Activated gamma-delta T cell treated with anti-CD3 and anti-CD28 coated beads, Interleukin-2, amount 50 U/mL, for 16 hours (primary cell): ENCODE measurements at regions not wholly inside any gene's neighbourhood (a gene's known extent, or its start where the extent isn't known, plus 50 kb on each side); places are given as distances from the start of the nearest gene placed in this dataset.

Experiments
- DNase-seq: peaks from one replicate; pipeline ENCODE4 v3.0.0-alpha.2; 2020; ENCODE audit warnings: low read depth

DNA sequence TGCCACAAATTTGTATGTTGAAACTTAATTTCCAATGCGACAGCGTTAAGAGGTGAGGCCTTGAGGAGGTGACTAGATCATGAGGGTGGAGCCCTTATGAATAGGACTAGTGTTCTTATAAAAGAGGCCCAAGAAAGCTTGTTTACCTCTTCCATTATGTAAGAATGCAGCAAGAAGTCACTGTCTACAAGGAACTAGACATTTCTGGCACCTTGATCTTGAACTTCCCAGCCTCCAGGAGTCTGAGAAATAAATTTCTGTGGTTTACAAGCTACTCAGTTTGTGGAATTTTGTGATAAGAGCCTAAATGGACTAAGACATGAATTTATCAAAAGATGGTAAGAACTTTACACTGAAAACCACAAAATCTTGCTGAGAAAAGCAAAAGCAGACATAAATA, 173.6 kb upstream of the SGK1 start:
- no peak for DNase-seq

GRCh38 chr6:134482593-134483270, 164.8 kb upstream of the SGK1 start:
- no peak for DNase-seq

DNA sequence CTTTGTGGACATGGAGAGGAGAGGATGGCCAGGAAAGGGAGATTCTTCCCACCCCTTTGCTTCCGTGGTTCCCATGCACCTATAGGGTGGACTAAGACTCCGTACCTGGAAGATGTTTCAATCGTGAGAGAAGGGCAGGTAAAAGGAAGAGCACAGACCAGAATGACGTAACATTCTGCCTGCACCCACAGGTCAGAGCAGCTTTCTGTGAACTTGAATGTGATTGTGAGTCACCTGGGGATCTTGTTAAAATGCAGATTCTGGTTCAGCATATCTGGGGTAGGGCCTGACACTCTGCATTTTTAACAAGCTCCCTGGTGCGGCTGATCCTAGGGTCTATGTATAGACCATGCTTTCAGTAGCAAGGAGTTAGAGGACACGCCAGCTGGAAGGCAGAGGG, 164.1 kb upstream of the SGK1 start:
- DNase-seq, result no peak

DNA sequence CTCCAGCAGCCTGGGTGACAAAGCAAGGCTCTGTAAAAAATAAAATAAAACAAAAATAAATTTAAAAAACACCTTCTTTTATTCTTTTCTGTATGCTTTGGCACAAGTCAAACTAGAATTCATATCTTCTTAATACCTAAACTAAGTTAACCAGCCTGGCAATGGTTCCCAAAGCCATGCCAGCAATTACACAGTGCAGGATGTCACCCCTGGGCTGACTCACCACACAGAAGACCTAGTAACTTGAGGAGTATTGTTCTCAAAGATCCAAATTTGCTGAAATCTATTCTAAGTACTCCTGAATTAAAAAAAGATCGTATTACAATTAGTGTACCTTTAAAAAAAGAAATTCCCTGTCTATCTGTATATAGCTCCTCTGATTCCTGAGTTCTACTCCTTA, 162.7 kb upstream of the SGK1 start:
- DNase-seq, result no peak

- DNase-seq, result no peak
Measured at GRCh38 chr6:134478764-134479399, 161.0 kb upstream of the SGK1 start.

GRCh38 chr6:134477991-134478635, 160.2 kb upstream of the SGK1 start:
- DNase-seq, result no peak

- DNase-seq, result no peak
Measured at GRCh38 chr6:134474955-134475354, 157.0 kb upstream of the SGK1 start.

DNA sequence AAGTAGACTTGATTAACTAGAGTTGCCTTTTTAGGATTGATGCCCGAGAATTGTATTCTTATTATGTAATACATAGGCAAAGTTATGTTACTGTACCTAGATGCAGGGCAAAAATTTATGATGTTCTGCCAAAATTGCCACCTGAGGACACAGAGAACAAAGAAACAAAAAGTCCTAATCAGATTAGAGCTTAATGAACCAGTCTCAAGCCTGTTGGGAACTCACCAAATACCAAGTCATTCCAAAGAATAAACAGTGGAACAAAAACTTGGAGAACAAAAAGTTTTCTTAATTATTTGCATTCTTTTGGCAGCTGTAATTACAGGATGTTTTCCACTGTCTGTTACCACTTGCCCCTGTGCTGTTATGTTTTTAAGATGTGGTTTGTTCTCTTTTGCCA, 154.7 kb upstream of the SGK1 start:
- DNase-seq, result no peak

DNA sequence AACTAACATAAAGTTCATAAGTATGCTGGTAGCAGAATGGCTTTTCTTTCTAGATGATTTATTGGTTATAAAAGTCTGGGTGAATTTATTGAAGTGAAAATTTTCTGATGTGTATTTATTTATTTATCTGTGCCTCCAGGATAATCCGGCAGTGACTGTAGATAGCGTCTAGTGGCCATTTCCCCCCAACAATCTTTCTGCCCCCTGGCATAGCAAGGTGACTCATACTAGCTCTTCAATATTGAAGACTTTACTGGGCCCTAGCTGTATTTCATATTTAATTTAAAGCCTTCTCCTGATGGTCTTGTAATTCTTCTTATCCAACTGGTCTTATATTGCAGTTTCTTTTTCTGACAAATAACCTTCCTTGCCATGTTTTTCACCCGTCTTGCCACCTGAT, 154.1 kb upstream of the SGK1 start:
- no peak for DNase-seq

GRCh38 chr6:134470457-134470975, 152.6 kb upstream of the SGK1 start:
- no peak for DNase-seq

DNA sequence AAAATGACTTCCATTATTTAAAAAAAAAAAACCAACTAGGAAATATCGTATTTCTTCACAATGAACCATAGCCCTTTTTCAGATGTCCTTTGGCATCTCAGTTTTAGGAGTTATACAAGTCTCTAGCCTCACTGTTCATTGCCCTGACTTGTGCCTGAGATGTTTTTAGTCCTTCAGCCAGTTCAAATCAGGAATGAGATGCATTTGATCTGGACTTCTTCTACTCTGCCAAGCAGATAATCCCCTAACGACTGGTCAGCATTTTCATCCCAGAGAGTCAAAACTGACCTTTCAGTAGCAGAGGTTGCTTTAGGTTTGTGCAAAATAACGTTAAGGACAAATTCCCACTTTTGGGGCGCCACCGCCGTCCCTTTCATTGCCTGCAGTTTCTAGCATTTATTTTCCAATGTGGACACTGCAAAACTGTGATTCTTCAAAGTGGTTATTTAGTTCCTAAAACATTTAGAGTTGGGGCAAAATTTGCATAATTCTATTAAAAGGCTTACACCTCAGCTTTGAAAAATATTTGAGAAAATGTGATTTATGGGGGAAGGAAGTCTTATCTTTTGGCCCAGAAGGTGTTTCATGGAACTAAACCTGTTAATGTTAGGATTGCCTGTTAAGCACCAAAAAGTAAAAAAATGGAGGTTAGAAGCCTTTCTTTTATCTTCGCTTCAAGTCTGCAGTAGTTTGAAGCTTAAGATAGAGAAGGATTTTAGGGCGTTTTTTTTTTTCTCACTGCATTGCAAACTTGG, 152.0 kb upstream of the SGK1 start:
- DNase-seq, result no peak

DNA sequence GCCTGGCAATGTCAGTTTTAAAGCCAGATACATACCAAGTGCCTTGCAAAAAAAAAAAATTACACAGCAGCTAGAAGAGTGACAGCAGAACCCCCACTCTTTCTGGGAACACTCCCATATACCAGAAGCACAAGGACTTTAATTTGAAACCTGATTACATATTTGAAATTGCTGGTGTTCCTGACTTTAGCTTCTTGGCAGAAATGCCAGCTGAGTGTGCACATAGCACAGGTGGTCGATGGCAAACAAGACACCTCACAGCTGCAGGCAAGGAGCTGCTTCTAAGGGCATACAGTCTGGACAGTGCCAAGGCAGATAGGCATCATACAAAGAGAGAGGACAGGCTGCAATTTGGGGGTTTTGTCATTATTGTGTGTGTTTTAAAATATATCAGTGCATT, 150.7 kb upstream of the SGK1 start:
- no peak for DNase-seq

- DNase-seq, result no peak
Measured at GRCh38 chr6:134467620-134468019, 149.7 kb upstream of the SGK1 start.

- DNase-seq, result no peak
Measured at GRCh38 chr6:134466771-134467525, 149.0 kb upstream of the SGK1 start.

DNA sequence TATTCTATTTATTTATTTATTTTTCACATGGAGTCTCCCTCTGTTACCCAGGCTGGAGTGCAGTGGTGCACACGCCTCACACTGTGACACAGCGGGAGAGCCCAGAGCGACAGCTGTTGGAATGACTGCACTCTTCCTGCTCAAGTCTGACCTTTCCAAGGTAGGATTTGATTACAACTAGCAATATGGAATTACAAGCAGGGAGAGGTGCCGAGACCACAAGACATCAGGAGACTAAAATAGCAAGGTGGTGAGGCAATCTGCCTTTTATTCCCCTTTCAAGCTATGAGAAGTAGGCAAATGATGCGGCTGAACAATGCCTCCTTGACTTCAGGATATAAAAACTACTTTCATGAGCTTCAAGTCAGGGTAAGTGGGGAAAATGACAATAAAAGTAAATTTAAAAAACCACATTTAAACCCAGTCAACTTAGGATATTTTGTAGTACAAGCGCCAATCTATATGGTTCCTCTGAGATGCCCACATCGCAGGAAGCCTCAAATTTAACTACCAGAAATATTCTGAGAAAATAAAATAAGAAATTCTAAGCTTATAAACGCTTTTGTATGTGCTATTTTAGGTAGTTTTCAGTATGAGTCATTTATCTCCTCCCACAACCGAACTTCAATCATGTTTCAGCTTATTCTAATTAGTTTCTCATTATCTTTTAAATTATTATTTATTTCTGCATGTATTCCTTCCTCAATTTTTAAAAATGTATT, 146.9 kb upstream of the SGK1 start:
- DNase-seq, result no peak

DNA sequence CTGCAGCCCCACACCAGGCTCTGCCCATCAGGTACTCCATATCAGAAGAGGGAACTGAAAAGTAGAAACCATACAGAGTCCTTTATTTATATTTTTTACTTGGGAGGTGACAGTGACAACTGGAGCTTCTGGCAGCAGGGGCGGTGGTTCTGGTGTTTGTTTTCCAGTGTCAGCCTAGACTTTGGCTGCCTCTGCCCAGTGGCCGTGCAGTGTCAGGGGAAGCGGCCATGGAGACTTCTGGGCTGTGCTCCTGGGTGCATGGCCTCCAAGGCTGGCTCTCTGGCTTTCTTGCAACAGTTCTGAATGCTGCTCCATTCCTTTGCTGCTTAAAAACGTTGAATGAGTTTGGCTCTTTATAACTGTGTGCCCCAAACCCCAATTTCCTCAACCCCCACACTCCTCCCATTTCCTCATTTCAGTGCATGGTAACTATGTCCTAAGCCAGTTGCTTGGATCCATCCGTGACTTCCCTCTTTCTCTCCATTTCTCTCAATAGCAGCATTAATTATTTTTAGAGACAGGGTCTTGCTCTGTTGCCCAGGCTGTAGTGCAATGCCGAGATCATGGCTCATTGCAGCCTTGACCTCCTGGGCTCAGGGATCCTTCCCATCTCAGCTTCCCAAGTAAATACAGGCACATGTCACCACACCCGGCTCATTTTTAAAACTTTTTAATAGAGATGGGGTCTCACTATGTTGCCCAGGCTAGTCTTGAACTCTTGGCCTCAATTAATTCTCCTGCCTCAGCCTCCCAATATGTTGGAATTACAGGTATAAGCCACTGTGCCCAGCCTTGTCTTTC, 141.1 kb upstream of the SGK1 start:
- DNase-seq, result no peak

GRCh38 chr6:134457941-134458340, 140.0 kb upstream of the SGK1 start:
- no peak for DNase-seq

- DNase-seq, result no peak
Measured at GRCh38 chr6:134456226-134456625, 138.3 kb upstream of the SGK1 start.

DNA sequence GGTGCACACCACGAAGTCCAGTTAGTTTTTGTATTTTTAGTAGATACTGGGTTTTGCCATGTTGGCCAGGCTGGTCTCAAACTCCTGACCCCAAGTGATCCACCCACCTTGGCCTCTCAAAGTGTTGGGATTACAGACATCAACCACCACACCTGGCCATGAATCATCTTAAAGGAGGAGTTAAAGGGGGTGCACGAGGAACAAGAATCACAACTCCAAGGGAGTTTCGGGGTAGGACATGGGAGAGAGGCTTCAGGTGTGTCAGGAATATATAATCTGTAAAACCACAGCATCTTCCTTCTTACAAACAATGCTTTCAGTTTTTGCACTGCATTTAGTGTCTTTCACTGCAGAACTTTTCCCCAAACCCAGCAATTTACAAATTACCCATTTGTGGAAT, 137.4 kb upstream of the SGK1 start:
- no peak for DNase-seq

- no peak for DNase-seq
Measured at GRCh38 chr6:134454794-134455193, 136.9 kb upstream of the SGK1 start.
